Fibroblast of mammary gland (primary cell): ENCODE measurements at regions not wholly inside any gene's neighbourhood (a gene's known extent, or its start where the extent isn't known, plus 50 kb on each side); places are given as distances from the start of the nearest gene placed in this dataset.

Experiments used
- DNase-seq: peaks from one replicate; pipeline ENCODE4 v3.0.0-alpha.2; 2010; ENCODE audit warnings: low read depth
- H3K4me3 ChIP-seq: 2 replicates; pipeline ENCODE4 v1.5.1; 2011; ENCODE audit warnings: low read depth, mild to moderate bottlenecking, low read length, moderate library complexity; ENCODE audit not compliant: control insufficient read depth
- TF ChIP-seq, protein P1 (sequence below): conservative IDR thresholded peaks from 2 replicates; pipeline ENCODE4 v1.5.1; 2011; ENCODE audit warnings: low read depth, low read length, inconsistent platforms; ENCODE audit not compliant: control insufficient read depth, insufficient read depth

DNA sequence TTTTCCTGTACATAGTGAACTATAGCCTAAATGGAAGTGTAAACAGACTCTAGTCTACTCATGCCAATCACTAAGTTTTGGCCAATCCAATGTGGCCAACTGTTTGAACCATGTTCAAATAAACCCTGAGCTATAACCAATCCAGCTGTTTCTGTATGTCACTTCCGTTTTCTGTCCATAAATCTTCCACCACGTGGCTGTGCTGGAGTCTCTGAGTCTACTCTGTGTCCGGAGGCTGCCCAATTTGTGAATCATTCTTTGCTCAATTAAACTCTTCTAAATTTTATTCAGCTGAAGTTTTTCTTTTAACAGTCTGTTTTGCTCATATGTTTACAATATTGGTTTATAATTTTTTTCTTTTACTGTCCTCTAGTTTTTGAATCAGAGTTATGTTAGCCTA, 112.3 kb upstream of the BANK1 start:
- TF ChIP-seq, protein P1, sequence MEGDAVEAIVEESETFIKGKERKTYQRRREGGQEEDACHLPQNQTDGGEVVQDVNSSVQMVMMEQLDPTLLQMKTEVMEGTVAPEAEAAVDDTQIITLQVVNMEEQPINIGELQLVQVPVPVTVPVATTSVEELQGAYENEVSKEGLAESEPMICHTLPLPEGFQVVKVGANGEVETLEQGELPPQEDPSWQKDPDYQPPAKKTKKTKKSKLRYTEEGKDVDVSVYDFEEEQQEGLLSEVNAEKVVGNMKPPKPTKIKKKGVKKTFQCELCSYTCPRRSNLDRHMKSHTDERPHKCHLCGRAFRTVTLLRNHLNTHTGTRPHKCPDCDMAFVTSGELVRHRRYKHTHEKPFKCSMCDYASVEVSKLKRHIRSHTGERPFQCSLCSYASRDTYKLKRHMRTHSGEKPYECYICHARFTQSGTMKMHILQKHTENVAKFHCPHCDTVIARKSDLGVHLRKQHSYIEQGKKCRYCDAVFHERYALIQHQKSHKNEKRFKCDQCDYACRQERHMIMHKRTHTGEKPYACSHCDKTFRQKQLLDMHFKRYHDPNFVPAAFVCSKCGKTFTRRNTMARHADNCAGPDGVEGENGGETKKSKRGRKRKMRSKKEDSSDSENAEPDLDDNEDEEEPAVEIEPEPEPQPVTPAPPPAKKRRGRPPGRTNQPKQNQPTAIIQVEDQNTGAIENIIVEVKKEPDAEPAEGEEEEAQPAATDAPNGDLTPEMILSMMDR: no peak
- peak; percentile 70 for DNase-seq
- no peak overlapping the region for H3K4me3 ChIP-seq

DNA sequence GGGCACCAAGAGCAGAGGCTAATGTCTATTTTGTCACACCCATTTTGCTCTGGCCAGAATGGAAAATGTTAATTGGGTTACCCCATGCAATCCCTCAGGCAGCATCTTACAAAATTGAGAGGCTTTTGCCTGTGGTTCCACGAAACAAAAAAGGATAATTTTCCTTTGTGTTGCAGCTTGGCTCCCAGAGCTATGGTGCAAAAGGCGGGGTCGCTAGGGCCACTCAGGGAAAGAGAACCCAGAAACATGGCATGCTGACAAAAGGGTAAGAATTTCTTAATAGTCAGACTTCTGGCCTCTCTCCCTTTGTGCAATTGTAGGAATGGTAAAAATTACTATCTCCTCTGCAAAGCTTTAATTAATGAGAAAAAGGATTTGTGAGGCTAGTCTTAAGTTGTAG, 119.6 kb upstream of the BANK1 start:
- TF ChIP-seq, protein P1: no peak
- no peak for DNase-seq
- no peak overlapping the region for H3K4me3 ChIP-seq

DNA sequence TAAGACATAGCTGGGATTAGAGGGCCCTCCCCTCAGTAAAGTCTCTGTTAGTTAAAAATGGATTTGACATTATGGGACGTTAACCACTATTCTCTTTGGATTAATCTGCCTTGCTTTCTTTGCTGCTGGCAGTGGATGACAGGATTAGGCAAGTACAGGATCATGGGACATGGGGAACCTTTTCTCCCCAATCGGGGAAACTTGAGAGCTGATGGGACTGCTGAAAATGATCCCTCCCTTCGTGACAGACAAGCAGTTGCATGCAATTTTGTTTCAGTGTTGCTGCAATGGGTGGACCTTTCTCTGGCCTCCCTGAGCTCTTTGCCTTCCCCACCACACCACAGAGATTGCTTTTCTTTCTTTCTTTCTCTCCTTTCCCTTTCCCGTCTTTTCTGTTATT, 120.2 kb upstream of the BANK1 start:
- H3K4me3 ChIP-seq: no peak overlapping the region
- DNase-seq: no peak
- TF ChIP-seq, protein P1: no peak

DNA sequence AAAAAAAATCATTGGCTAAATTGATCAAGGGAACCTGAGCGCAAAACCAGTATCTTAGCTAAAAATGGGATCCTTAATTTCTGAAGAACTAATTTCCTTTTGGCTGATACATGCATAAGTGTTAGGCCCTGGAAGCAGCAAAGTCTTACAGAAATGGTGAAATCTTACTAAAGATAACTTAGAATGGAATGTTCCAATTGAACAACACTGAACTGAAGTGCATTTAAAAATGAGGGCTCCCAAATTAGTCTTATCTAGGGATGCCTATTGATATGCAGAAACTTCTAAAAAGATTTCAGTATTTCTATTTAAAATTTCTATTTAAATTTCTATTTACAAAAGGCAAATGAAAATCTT, 120.7 kb upstream of the BANK1 start:
- no peak overlapping the region for H3K4me3 ChIP-seq
- DNase-seq: no peak
- TF ChIP-seq, protein P1: no peak

DNA sequence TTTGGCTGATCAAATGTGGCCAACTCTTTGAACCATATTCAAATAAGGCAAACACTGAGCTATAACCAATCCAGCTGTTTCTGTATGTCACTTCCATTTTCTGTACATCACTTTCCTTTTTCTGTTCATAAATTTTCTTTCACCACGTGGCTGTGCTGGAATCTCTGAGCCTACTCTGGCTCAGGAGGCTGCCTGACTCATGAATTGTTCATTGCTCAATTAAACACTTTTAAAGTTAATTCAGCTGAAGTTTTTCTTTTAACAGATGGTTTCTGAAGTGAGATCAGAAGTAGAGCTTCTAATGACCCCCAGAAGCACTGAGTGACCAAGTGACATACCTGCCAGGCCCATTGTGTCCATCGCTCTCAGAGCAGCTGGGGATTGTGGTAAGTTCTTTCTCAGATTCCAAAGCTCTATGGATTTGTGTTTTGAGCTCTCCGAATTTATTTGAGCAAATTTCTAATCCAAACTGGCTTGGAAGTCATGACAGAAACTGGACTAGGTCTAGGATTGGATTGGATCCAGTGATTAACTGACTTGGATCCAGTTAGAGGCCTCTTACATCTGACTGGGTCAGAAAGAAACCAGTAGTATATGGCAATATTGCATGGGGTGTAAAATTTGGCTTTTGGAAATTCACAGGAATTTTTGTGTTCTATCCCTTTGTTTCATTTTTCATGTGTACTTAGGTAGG, 121.2 kb upstream of the BANK1 start:
- peak; percentile 43 for DNase-seq
- H3K4me3 ChIP-seq: no peak overlapping the region
- TF ChIP-seq, protein P1: no peak

DNA sequence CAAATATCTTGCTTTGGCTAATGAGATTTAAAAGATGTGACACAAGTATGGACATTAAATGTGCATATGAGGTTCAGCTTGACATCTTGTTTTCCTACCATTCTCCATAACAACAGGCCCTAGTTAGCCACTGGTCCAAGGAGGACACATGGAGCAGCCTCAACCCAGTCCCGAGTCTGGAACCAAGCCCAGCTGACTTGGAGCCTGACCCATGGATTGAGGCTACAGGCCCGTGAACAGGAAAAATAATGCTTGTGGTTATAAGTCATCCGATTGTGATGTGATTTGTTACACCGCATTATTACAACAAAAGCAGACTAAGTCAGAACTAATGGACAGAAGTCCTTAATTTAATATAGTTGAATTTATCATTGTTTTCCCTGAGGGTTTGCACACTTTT, 123.2 kb upstream of the BANK1 start:
- TF ChIP-seq, protein P1: no peak
- peak; percentile 76 for DNase-seq
- no peak overlapping the region for H3K4me3 ChIP-seq

DNA sequence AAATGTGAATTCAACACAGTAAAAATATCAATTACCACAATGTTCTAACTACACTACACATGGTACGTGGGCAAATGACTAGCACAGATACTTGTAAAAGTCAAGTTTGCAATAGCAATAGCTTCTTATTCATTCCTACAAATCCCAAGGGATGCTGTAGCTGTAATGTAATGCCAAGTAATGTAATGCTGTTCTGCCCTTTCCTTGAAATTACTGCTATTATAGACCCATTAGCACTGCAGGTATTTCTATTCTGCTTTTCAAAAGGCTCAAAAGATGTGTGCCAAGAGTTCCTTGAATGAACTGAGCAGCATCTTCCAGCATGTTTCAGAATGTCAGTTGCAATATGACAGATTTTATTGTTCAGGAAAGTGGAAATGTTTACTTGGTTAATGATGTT, 129.9 kb upstream of the BANK1 start:
- peak; percentile 34 for DNase-seq
- TF ChIP-seq, protein P1: no peak
- H3K4me3 ChIP-seq: no peak overlapping the region
